ENCODE measurements at regions not wholly inside any gene's neighbourhood (a gene's known extent, or its start where the extent isn't known, plus 50 kb on each side); places are given as distances from the start of the nearest gene placed in this dataset.
A peak's percentile ranks its signal among the peaks of the same experiment; 100 is the strongest.

DNA sequence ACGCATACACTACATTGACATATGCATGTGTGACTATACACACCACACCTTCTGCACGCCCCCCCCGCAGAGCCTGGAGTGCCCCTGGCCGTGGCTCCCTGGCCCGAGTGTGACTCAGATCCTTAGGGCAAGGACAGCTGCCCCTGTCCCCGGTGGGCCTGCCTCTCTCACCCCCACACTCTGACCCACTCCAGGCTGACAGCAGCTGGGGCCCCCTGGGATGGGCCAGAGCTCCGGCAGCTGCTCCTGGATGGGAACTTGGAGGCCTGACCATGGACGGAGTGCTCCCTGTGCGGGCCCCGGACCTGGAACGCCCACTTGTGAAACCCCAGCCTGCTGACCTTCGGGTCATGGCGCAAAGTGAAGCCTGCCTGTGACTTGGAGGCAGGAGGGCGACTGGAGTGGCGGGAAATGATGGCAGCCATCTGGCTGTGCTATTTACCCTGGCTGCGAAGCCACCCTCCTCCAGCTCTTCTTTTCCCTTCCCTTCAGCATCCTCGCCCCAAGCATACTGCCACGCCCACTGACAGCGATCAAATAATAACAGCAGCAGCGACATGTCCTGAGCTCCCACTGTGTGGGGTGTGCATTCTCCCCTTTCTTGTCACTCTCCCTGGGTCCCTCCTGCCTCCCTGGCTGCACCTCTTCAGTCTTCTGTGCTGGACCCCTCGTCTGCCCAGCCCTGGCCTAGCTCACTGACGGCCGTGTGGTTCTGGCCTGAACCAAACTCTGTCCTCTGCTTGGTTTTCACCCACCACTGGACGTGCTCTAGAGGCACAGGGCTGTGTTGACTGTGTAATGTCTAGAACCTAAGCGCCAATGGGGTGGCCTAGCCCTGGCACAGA lies 90.7 kb upstream of the MEF2A start:
- H3K9me3 Mint-ChIP-seq = no peaks in the 10 kb centered on the region

DNA sequence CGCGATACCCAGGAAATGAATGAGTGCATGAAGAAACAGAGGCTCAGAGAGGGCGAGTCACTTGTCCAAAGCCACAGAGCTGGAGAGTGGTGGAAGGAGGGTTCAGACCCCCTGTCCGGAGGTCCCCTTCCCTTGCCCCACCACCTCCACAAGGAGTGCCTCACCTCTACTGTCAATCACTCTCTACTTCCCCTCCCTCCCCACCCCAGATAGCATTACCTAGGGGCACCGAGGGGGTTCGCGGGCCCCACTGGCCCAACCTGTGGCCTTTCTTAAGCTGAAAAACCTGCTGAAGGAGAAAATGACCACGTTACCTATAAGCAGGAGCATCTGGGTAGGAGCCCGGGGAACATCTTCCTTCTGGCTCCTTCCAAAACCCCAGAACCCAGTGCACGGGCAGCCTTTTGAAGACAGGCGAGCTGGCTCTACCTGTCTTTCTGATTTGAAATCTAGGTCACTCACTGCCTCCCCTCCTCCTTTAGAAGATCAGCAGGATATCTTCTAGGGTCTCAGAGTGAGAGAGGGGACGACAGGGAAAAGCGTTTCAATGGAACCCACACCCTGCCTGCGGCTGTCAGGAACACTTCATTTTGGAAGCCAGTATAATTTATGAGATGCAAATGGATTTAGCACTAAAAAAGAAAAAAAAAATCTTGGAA lies 89.9 kb upstream of the MEF2A start:
- no peak overlapping the region for H3K27ac Mint-ChIP-seq
- no peak overlapping the region for H3K4me3 Mint-ChIP-seq
- no peak for DNase-seq
- no peaks in the 10 kb centered on the region for H3K9me3 Mint-ChIP-seq
- H3K27me3 Mint-ChIP-seq = no peaks in the 10 kb centered on the region
- no peaks in the 10 kb centered on the region for H3K36me3 Mint-ChIP-seq
- peaks cover 41% of the 10 kb centered on the region for H3K4me1 Mint-ChIP-seq

More for the DNA sequence above, 90.7 kb upstream of the MEF2A start:
- no peaks in the 10 kb centered on the region for H3K36me3 Mint-ChIP-seq
- H3K4me1 Mint-ChIP-seq = peaks cover 44% of the 10 kb centered on the region
- H3K27me3 Mint-ChIP-seq = no peaks in the 10 kb centered on the region
- no peak for DNase-seq
- H3K4me3 Mint-ChIP-seq = no peak overlapping the region
- no peak overlapping the region for H3K27ac Mint-ChIP-seq

DNA sequence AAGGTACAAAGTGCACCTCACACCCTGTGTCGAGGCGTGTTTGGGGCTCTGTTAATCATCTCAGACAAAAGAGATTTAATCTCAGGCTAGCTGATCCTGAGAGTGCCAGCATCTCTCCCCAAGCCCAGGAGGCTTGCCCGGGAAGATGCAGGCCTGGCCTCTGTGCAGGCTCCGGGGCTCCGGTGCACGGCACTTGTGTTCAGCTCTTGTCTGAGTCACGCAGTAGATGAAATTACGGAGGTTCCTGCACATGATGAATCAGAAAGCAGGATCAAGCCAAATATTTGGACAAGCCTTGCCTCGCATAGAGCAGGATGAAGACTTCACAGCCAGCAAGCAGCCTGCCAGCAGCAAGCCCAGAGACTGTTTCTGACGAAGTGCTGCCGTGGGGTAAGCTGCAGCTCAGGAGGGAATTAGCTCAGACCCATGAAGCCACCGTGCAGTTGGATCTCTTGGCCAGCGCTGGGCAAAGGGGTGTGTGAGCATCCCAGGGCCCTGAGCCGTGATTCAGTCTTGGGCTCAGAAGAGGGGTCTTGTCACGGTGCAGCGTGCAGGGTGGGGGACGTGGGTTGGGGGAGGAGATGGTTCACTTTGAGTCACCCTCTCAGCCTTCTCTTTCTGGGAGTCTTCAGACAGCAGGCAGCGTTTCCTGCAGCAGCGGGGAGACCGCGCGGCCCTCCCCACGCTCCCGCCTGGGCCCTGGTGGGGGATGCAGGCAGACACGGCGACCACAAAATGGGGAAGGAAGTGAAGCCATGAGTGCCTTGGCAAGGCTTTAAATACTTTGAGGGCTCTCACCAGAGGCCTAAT lies 89.2 kb upstream of the MEF2A start:
- no peaks in the 10 kb centered on the region for H3K9me3 Mint-ChIP-seq
- H3K4me1 Mint-ChIP-seq = peaks cover 39% of the 10 kb centered on the region
- no peaks in the 10 kb centered on the region for H3K36me3 Mint-ChIP-seq
- H3K4me3 Mint-ChIP-seq = no peak overlapping the region
- H3K27ac Mint-ChIP-seq = no peak overlapping the region
- DNase-seq = peak; percentile 40
- no peaks in the 10 kb centered on the region for H3K27me3 Mint-ChIP-seq

DNA sequence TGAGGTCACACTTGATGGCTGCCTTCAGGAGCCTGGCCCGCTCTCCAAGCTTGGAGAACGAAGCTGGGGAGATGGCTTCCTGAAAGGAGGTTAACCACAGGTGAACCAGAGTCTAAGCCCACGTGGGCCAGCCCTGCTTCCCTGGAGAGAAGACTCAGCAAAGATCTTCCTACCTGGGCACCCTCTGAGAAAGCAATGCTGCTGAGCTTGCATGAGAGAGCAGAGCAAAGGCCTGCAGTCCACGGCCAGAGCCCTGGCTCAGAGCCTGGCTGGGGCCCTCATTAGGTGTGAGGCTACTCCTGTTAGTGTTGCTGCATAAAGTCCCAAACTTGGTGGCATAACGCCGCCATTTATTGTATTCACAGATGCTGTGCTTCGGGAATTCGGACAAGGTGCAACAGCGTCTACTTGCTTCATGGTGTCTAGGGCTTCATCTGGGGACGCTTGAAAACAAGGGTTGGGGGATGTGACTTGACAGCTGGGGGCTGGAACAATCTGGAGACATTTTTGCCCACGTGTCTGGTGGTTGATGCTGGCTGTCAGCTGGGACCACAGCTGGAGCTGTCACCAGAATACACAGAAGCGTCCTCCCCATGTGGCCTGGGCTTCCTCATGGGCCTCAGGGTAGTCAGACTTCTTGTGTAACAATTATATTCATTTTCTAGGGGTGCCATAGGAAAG lies 87.9 kb upstream of the MEF2A start:
- Mint-ChIP-seq H3K27ac (no peak overlapping the region), H3K36me3 (no peaks in the 10 kb centered on the region), H3K9me3 (no peaks in the 10 kb centered on the region), H3K4me3 (no peak overlapping the region), H3K4me1 (peaks cover 38% of the 10 kb centered on the region), H3K27me3 (no peaks in the 10 kb centered on the region)
- DNase-seq = no peak

DNA sequence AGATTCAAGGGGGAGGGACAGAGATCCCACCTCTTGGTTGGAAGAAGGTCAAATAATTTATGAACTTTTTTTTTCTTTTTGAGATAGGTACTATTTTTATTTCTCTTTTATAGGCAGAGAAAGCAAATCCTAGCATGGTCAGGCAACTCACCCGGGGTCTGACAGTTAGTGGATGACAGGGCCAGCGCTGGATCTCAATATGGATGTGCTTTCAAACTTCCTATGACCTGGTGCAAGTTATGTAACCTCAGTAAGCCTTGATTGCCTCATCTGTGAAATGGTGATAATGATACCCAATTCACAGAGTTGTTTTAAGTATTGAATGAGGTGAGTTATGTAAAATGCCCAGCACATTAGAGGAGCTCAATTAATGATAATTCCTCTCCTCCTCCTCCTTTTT lies 86.8 kb upstream of the MEF2A start:
- Mint-ChIP-seq H3K27me3 (no peaks in the 10 kb centered on the region), H3K27ac (no peak overlapping the region), H3K36me3 (no peaks in the 10 kb centered on the region)

DNA sequence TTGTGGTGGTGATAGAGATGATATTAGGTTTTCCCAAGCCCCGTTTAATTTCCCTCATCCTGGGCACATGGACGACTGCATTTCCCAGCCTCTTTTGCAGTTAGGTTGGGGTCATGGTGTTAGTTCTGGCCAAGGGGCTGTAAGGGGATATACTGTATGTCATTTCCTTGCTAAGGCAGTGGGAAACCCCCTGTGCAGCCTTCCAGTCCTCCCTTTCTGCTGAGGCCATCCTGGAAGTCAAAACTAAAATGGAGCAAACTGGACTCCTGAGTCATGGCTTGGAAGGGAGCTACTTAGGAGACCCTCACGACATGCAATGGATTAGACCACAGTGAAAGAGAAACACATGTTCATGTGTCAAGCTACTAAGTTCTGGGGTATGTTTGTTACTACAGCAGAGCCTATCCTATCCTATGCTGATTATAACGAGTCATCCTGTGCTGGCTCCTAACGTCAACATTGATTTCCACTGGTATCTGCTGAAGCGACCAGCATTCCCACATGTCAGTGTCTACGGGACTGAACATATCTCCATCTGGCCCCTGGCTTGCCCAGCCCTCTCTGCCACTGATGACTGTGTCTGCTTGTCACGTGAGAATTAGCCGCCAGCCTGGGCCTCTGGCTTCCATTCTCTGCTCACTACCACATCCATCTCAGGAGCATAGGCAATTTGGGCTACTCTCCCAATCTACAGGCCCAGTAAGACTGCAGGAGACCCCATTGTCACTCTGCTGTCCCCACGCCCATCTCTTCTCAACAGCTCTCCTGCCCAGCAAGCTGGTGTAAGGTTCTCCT lies 85.6 kb upstream of the MEF2A start:
- Mint-ChIP-seq H3K27ac (no peak overlapping the region), H3K4me3 (no peak overlapping the region), H3K27me3 (no peaks in the 10 kb centered on the region), H3K4me1 (peaks cover 28% of the 10 kb centered on the region), H3K9me3 (no peaks in the 10 kb centered on the region), H3K36me3 (no peaks in the 10 kb centered on the region)
- no peak for DNase-seq

More for the DNA sequence above, 86.8 kb upstream of the MEF2A start:
- H3K9me3 Mint-ChIP-seq = no peaks in the 10 kb centered on the region
- DNase-seq = no peak
- H3K4me1 Mint-ChIP-seq = peaks cover 32% of the 10 kb centered on the region
- H3K4me3 Mint-ChIP-seq = no peak overlapping the region

DNA sequence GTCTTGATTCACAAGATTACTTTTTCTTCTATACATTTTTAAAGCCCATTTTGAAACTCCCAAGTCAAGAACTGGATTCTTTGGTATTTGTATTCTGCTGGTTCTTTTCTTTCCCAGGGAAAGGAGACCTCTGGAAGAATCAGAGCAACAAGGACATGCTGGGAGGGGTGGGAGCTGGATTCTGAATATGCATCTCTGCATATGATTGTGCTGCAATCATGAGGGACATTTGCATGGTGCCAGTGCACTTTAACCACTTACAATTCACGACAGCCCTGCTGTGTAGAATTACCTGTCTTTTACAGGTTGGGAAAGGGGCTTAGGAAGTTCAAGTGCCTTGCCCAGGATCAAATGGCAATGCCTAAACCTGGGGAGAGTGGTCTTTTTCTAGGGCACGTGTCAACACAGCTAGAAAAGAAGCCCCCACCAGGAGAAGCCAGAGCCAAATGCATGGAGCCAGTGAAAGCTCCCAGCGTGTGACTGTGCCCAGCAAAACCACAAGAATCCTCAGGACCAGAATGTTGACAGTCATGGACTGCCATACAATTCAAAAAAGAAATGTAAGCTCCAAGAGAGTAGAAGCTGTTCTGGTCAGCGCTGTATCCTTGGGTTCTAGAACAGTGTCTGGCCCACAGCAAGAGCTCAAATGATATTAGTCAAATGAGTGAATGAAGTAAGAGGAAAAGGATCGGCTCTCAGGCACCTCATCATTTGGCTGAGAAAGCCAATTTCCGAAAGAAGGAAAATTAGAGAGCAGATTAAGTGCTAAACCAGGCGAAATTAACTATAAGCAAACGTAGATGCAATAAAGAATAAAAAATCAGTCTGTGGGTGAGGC lies 84.5 kb upstream of the MEF2A start:
- H3K27ac Mint-ChIP-seq = no peak overlapping the region
- H3K9me3 Mint-ChIP-seq = no peaks in the 10 kb centered on the region
- H3K4me3 Mint-ChIP-seq = no peak overlapping the region
- H3K36me3 Mint-ChIP-seq = no peaks in the 10 kb centered on the region
- H3K4me1 Mint-ChIP-seq = peaks cover 37% of the 10 kb centered on the region
- H3K27me3 Mint-ChIP-seq = no peaks in the 10 kb centered on the region
- DNase-seq = no peak

DNA sequence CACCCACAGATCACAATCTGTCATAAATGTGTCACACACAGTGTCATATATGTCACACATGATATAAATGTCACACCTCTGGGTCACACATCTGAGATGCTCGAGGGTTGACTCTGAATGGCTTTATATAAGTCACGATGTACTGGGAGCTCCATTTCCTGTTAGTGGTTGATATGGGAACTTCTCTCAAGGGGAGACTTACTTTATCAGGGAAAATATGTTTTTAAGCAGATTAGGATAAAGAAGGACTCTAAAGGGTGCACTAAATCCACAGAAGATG lies 83.9 kb upstream of the MEF2A start:
- DNase-seq = no peak
- H3K4me3 Mint-ChIP-seq = no peak overlapping the region
- H3K4me1 Mint-ChIP-seq = peaks cover 33% of the 10 kb centered on the region

DNA sequence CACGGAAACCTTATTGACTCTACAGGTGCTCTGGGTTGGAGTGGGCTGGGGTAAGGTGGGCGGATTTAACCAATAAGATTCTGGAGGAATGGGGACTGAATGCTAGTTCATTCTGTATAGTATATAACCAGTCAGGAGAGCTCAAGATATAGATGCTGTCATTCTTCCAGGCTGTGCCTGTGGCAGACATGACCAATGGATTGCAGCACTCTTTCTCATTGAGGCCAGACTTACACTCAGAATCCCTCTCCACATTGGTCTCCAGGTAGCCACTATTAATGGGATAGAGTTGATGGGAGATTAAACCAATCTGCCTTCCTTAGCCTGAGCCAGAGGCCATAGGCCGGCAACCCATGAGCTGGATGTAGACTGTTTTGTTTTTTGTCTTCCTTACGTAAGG lies 82.8 kb upstream of the MEF2A start:
- no peaks in the 10 kb centered on the region for H3K36me3 Mint-ChIP-seq
- H3K4me3 Mint-ChIP-seq = no peak overlapping the region
- no peaks in the 10 kb centered on the region for H3K27me3 Mint-ChIP-seq
- DNase-seq = no peak
- peaks cover 32% of the 10 kb centered on the region for H3K4me1 Mint-ChIP-seq
- H3K27ac Mint-ChIP-seq = no peak overlapping the region
- no peaks in the 10 kb centered on the region for H3K9me3 Mint-ChIP-seq

More for the DNA sequence above, 83.9 kb upstream of the MEF2A start:
- no peaks in the 10 kb centered on the region for H3K36me3 Mint-ChIP-seq
- H3K27ac Mint-ChIP-seq = no peak overlapping the region
- H3K27me3 Mint-ChIP-seq = no peaks in the 10 kb centered on the region
- H3K9me3 Mint-ChIP-seq = no peaks in the 10 kb centered on the region

DNA sequence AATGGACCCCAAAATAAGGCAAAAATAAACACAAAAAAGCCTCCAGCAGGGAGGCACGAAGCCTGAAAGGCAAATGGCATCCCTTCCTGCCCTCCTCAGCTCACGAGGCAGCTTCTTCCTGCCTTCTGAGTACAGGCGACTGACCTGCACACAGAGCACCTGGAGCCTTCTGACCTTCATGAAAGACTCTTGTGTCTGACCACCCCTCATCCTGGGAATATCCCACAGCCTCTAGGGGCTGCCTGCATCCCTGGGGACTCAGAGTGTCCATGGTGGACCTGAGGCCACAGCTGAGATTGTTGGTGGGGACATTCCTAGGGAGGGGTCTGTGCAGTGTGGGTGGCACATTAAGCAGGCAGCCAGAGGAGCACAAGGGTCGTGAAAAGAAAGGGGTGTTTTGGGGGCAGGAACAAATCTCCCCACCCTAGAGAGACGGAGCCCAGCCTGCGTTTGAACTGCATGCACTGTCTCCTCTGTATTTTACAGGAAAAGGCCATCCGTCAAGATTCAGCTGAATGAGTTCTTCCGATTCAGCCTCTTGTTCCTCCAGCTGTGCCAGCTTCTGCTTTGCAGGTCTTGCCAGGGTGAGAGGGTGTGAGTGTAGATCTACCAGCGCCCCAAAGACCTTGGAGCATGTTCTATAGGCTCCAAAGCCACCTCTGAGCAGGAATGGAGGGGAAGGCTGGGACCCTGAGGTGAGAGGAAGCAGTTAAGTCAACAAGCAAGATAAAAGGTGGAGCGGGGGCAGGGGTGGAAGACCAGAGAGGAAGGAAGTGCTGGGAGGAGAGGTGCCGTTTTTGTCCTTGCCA lies 80.4 kb upstream of the MEF2A start:
- DNase-seq = no peak
- peaks cover 24% of the 10 kb centered on the region for H3K4me1 Mint-ChIP-seq
- no peaks in the 10 kb centered on the region for H3K27me3 Mint-ChIP-seq
- H3K36me3 Mint-ChIP-seq = no peaks in the 10 kb centered on the region
- peak overlapping the region; percentile 72 for H3K27ac Mint-ChIP-seq
- peak overlapping the region; percentile 60 for H3K4me3 Mint-ChIP-seq
- no peaks in the 10 kb centered on the region for H3K9me3 Mint-ChIP-seq

DNA sequence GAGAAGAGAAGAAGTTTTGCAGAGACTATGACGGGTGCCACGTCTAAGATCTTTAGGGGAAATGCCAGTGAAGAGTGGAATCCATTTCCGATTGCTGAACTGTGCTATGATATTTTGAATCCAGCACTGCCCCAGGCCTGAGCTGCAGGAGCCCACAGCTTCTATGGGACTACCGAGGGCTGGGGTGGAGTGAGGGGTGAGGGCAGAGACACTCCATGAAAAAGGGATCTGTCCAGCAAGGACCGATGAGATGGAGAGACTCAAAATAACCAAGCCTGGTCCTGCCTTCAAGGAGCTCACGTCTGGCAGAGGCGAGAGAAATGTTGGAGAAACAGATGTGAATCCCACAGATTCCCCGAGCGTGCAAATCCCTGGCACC lies 79.8 kb upstream of the MEF2A start:
- Mint-ChIP-seq H3K27ac (peak overlapping the region; percentile 72), H3K9me3 (no peaks in the 10 kb centered on the region), H3K4me1 (peaks cover 24% of the 10 kb centered on the region), H3K27me3 (no peaks in the 10 kb centered on the region), H3K36me3 (no peaks in the 10 kb centered on the region), H3K4me3 (peak overlapping the region; percentile 60)
- DNase-seq = no peak

DNA sequence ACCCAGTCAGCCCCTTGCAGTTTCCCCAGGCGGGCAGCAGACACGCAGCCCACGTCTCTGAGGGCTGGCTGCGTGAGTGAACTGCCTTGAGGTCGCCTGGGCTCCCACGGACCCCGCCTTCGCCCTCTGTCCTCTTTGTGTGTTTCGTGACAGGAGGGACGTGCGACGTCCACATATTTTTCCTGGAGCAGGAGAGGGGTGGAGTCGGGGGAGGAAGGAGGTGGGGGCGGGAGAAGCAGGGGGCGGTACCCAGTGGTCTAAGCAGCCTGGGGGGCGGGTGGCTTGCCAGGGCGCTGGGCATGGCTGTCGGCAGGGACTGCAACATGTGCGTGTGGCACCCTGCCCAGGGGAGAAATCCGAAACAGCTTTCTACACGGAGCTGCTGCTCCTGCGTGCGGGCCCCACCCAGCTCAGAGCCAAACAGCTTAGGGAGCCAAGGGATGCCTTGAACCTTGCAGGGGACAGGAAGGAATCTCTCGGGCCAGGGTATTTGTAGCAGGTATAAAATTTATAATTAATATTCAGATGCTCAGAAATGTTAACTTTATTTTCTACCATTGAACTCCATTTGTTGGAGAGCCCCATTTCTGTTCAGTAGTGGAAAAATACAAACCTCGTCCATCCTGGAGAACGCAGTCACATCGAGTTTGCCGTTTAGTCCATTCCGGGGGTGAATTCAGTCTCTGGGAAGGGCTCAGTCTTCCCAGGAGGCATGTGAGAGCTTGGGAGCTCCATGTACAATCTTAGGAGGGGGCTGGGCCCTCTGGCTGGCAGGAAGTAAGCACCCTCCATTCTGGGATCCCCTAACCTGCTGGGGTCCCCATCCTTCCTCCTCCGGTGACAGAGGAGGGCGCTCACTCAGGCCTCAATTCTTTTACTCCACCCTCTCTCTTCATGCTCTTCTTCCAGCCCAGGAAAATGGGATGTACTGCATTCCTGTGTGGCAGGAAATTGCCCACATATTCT lies 79.1 kb upstream of the MEF2A start:
- Mint-ChIP-seq H3K4me1 (peaks cover 24% of the 10 kb centered on the region), H3K36me3 (no peaks in the 10 kb centered on the region), H3K27me3 (no peaks in the 10 kb centered on the region), H3K9me3 (no peaks in the 10 kb centered on the region), H3K4me3 (peak overlapping the region; percentile 60), H3K27ac (peak overlapping the region; percentile 18)
- peak; percentile 27 for DNase-seq

All from activated naive CD8-positive, alpha-beta T cell treated with anti-CD3 and anti-CD28 coated beads for 36 hours (primary cell).